K562 (cell line): ENCODE measurements at regions not wholly inside any gene's neighbourhood (a gene's known extent, or its start where the extent isn't known, plus 50 kb on each side); places are given as distances from the start of the nearest gene placed in this dataset.

Experiments
- CEBPZ ChIP-seq: fragments of 150-350 bp; IDR thresholded peaks from 2 replicates; pipeline ENCODE4 v1.6.1; 2014; ENCODE audit warnings: low read depth, mild to moderate bottlenecking, low read length, borderline replicate concordance
- EZH2 ChIP-seq: IDR thresholded peaks from 2 replicates; pipeline ENCODE4 v1.6.1; 2012; ENCODE audit warnings: low read depth, mild to moderate bottlenecking, inconsistent platforms, low read length, borderline replicate concordance
- GTF2A2 ChIP-seq: IDR thresholded peaks from 2 replicates; pipeline ENCODE4 v1.6.1; 2016; ENCODE audit warnings: mild to moderate bottlenecking, missing genetic modification characterization, missing compliant biosample characterization
- MYNN ChIP-seq, 2 experiments: sonication (generic); formaldehyde crosslinking in 1 of 2; IDR thresholded peaks; 2 replicates each; pipeline versions ENCODE4 v1.5.0 to v1.6.1; 2016 to 2020; ENCODE audit warnings: antibody characterized with exemption in 1 of 2, missing genetic modification reagents in 1 of 2
- SMAD3 ChIP-seq: fragments of 450-650 bp; formaldehyde crosslinking; conservative IDR thresholded peaks from 2 replicates; pipeline ENCODE4 v1.4.0; 2020; ENCODE audit warnings: mild to moderate bottlenecking
- SREBF2 ChIP-seq: sonication (generic); formaldehyde crosslinking; IDR thresholded peaks from 2 replicates; pipeline ENCODE4 v1.4.0; 2020; ENCODE audit warnings: mild to moderate bottlenecking, missing genetic modification reagents
- ZNF644 ChIP-seq: fragments of 200-800 bp; sonication (Bioruptor generic); IDR thresholded peaks from 2 replicates; pipeline ENCODE4 v1.6.1; 2016; ENCODE audit warnings: low read depth, missing genetic modification characterization, missing compliant biosample characterization
- TF ChIP-seq, protein P1 (sequence below): fragments of 450-650 bp; formaldehyde crosslinking; IDR thresholded peaks from 2 replicates; pipeline ENCODE4 v1.4.0; 2022; ENCODE audit warnings: mild to moderate bottlenecking, moderate library complexity
- TF ChIP-seq, protein P2 (sequence below), 3 experiments: IDR thresholded peaks in 2 of 3; conservative IDR thresholded peaks in 1 of 3; 2 replicates each; pipeline ENCODE4 v1.5.1; 2011 to 2012; ENCODE audit warnings: low read length in 3 of 3, mild to moderate bottlenecking in 3 of 3, control low read depth in 2 of 3, improper control_type of control experiment in 1 of 3, inconsistent platforms in 1 of 3, low read depth in 1 of 3, mixed read lengths in 1 of 3, moderate library complexity in 1 of 3; ENCODE audit not compliant: insufficient read depth in 2 of 3
- TF ChIP-seq, protein P3 (sequence below), 2 experiments: fragments of 450-650 bp; IDR thresholded peaks; 2 replicates each; pipeline ENCODE4 v1.6.1; 2016
- TF ChIP-seq, protein P4 (sequence below): fragments of 250-450 bp; sonication (Bioruptor Pico); IDR thresholded peaks from 2 replicates; pipeline ENCODE4 v1.4.0; 2020; ENCODE audit warnings: mild to moderate bottlenecking

GRCh38 chr10:37549054-37549453 lies 308.4 kb downstream of the ZNF248 start:
- TF ChIP-seq, protein P1, sequence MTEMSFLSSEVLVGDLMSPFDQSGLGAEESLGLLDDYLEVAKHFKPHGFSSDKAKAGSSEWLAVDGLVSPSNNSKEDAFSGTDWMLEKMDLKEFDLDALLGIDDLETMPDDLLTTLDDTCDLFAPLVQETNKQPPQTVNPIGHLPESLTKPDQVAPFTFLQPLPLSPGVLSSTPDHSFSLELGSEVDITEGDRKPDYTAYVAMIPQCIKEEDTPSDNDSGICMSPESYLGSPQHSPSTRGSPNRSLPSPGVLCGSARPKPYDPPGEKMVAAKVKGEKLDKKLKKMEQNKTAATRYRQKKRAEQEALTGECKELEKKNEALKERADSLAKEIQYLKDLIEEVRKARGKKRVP: no peak
- TF ChIP-seq GTF2A2 (tag) (no peak), SMAD3 (CRISPR knock-in tag) (no peak), SREBF2 (CRISPR knock-in tag) (no peak), EZH2 (no peak), CEBPZ (no peak), MYNN (IDR thresholded peaks at IDR 0.05) (no peak), MYNN (CRISPR knock-in tag; IDR thresholded peaks at IDR 0.05) (no peak), ZNF644 (tag) (no peak)
- TF ChIP-seq, protein P2, sequence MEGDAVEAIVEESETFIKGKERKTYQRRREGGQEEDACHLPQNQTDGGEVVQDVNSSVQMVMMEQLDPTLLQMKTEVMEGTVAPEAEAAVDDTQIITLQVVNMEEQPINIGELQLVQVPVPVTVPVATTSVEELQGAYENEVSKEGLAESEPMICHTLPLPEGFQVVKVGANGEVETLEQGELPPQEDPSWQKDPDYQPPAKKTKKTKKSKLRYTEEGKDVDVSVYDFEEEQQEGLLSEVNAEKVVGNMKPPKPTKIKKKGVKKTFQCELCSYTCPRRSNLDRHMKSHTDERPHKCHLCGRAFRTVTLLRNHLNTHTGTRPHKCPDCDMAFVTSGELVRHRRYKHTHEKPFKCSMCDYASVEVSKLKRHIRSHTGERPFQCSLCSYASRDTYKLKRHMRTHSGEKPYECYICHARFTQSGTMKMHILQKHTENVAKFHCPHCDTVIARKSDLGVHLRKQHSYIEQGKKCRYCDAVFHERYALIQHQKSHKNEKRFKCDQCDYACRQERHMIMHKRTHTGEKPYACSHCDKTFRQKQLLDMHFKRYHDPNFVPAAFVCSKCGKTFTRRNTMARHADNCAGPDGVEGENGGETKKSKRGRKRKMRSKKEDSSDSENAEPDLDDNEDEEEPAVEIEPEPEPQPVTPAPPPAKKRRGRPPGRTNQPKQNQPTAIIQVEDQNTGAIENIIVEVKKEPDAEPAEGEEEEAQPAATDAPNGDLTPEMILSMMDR (IDR thresholded peaks at IDR 0.05 in 2 of 3, conservative IDR thresholded peaks at IDR 0.05 in 1 of 3; ENCODE audit: insufficient read depth in 2 of 3, low read depth in 1 of 3, low read length in 3 of 3): no peak
- TF ChIP-seq, protein P3, sequence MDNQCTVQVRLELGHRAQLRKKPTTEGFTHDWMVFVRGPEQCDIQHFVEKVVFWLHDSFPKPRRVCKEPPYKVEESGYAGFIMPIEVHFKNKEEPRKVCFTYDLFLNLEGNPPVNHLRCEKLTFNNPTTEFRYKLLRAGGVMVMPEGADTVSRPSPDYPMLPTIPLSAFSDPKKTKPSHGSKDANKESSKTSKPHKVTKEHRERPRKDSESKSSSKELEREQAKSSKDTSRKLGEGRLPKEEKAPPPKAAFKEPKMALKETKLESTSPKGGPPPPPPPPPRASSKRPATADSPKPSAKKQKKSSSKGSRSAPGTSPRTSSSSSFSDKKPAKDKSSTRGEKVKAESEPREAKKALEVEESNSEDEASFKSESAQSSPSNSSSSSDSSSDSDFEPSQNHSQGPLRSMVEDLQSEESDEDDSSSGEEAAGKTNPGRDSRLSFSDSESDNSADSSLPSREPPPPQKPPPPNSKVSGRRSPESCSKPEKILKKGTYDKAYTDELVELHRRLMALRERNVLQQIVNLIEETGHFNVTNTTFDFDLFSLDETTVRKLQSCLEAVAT (IDR thresholded peaks at IDR 0.05): no peak
- TF ChIP-seq, protein P4, sequence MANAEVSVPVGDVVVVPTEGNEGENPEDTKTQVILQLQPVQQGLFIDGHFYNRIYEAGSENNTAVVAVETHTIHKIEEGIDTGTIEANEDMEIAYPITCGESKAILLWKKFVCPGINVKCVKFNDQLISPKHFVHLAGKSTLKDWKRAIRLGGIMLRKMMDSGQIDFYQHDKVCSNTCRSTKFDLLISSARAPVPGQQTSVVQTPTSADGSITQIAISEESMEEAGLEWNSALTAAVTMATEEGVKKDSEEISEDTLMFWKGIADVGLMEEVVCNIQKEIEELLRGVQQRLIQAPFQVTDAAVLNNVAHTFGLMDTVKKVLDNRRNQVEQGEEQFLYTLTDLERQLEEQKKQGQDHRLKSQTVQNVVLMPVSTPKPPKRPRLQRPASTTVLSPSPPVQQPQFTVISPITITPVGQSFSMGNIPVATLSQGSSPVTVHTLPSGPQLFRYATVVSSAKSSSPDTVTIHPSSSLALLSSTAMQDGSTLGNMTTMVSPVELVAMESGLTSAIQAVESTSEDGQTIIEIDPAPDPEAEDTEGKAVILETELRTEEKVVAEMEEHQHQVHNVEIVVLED (CRISPR knock-in tag): no peak
